ENCODE measurements at regions not wholly inside any gene's neighbourhood (a gene's known extent, or its start where the extent isn't known, plus 50 kb on each side); places are given as distances from the start of the nearest gene placed in this dataset.

DNA sequence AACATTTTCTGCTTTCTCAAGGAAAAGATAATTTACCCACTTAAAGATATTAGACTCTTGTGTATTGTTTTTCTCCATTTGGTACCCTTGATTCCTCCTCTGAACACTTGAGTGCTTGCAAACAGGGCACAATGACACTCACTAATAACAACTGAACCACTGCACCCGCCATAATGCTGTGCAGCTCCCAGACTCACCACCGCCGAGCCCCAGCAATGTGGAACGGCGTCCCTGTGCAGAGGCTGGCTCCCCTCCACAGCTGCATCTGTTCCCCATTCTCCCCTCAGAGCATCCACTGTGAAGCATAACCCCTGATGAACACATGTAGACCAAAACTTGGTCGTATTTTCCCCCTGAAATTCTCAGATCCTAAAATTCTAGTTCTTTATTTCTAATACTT lies 276.2 kb upstream of the PLSCR5 start:
- H3K9me3 ChIP-seq = no peaks in the 10 kb centered on the region
- TF ChIP-seq POLR2AphosphoS5 (IDR thresholded peaks at IDR 0.05) (no peak), EP300 (IDR thresholded peaks at IDR 0.05; ENCODE audit: low read depth) (no peak), CTCF (IDR thresholded peaks at IDR 0.05) (no peak), POLR2A (IDR thresholded peaks at IDR 0.05) (no peak)
- in situ Hi-C loops (cut with MboI; ENCODE audit: low pct_ligation_motif_present in 1 of 4, low pct_unique_long_range_greater_than_20kb in 1 of 4, low sequenced_read_pairs in 3 of 4) = no loop called here
- no peak overlapping the region for H3K4me3 ChIP-seq
- intact Hi-C loops (cut with DNase I; ENCODE audit: low total_unique reads) = no loop called here
- no peaks in the 10 kb centered on the region for H3K4me1 ChIP-seq
- no peak overlapping the region for H3K27ac ChIP-seq
- 50 to 72% methylated on average over 1 to 6 of the region's 6 CpGs for WGBS, 2 donors (ENCODE audit: low coverage in 1 of 2)
- no peak for DNase-seq
- H3K36me3 ChIP-seq = no peaks in the 10 kb centered on the region
- H3K27me3 ChIP-seq = no peaks in the 10 kb centered on the region

DNA sequence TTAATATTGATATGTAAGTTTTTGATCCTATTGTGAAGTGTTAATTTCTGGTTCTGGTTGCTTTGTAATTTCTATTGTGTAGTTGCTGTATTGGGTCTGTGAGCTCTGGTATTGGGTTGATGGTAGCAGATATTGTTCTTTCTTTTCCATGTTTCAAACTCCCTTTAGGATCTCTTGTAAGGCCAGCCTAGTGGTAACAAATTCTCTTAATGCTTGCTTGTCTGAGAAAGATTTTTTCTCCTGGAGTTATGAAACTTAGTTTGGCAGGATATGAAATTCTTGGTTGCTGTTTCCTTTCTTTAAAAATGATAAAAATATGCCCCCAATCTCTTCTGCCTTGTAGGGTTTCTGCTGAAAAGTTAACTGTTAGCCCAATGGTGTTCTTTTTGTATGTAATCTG lies 268.6 kb upstream of the PLSCR5 start:
- Histone ChIP-seq H3K36me3 (no peaks in the 10 kb centered on the region), H3K27ac (no peak overlapping the region), H3K4me3 (no peak overlapping the region), H3K4me1 (no peaks in the 10 kb centered on the region), H3K27me3 (no peaks in the 10 kb centered on the region), H3K9me3 (no peaks in the 10 kb centered on the region)
- in situ Hi-C loops (cut with MboI; ENCODE audit: low pct_ligation_motif_present in 1 of 4, low pct_unique_long_range_greater_than_20kb in 1 of 4, low sequenced_read_pairs in 3 of 4) (no loop called here), intact Hi-C loops (cut with DNase I; ENCODE audit: low total_unique reads) (no loop called here)
- no peak for DNase-seq
- TF ChIP-seq CTCF (IDR thresholded peaks at IDR 0.05) = no peak
- TF ChIP-seq POLR2AphosphoS5 (IDR thresholded peaks at IDR 0.05) = no peak
- no peak for TF ChIP-seq EP300 (IDR thresholded peaks at IDR 0.05; ENCODE audit: low read depth)
- TF ChIP-seq POLR2A (IDR thresholded peaks at IDR 0.05) = no peak

GRCh38 chr3:146865175-146865755 lies 260.1 kb upstream of the PLSCR5 start:
- intact Hi-C loops (cut with DNase I; ENCODE audit: low total_unique reads) = no loop called here
- Histone ChIP-seq H3K9me3 (no peaks in the 10 kb centered on the region), H3K27me3 (no peaks in the 10 kb centered on the region), H3K27ac (no peak overlapping the region), H3K4me3 (no peak overlapping the region), H3K36me3 (no peaks in the 10 kb centered on the region), H3K4me1 (no peaks in the 10 kb centered on the region)
- no peak for TF ChIP-seq CTCF (IDR thresholded peaks at IDR 0.05)
- no peak for TF ChIP-seq EP300 (IDR thresholded peaks at IDR 0.05; ENCODE audit: low read depth)
- no peak for TF ChIP-seq POLR2A (IDR thresholded peaks at IDR 0.05)
- no peak for TF ChIP-seq POLR2AphosphoS5 (IDR thresholded peaks at IDR 0.05)
- DNase-seq = no peak
- in situ Hi-C loops (cut with MboI; ENCODE audit: low pct_ligation_motif_present in 1 of 4, low pct_unique_long_range_greater_than_20kb in 1 of 4, low sequenced_read_pairs in 3 of 4) = no loop called here
- 36 to 61% methylated on average over 7 of the region's 7 CpGs for WGBS, 2 donors (ENCODE audit: low coverage in 1 of 2)

GRCh38 chr3:146861262-146861661 lies 256.1 kb upstream of the PLSCR5 start:
- intact Hi-C loops (cut with DNase I; ENCODE audit: low total_unique reads) = no loop called here

More at GRCh38 chr3:146861262-146861661, 256.1 kb upstream of the PLSCR5 start:
- no peak for DNase-seq
- TF ChIP-seq POLR2A (IDR thresholded peaks at IDR 0.05) (no peak), POLR2AphosphoS5 (IDR thresholded peaks at IDR 0.05) (no peak), CTCF (IDR thresholded peaks at IDR 0.05) (no peak), EP300 (IDR thresholded peaks at IDR 0.05; ENCODE audit: low read depth) (no peak)
- 81 to 92% methylated on average over 3 of the region's 3 CpGs for WGBS, 2 donors (ENCODE audit: low coverage in 1 of 2)
- Histone ChIP-seq H3K36me3 (no peaks in the 10 kb centered on the region), H3K4me1 (no peaks in the 10 kb centered on the region), H3K27me3 (no peaks in the 10 kb centered on the region), H3K4me3 (no peak overlapping the region), H3K27ac (no peak overlapping the region), H3K9me3 (no peaks in the 10 kb centered on the region)
- in situ Hi-C loops (cut with MboI; ENCODE audit: low pct_ligation_motif_present in 1 of 4, low pct_unique_long_range_greater_than_20kb in 1 of 4, low sequenced_read_pairs in 3 of 4) = no loop called here
